ENCODE measurements at regions not wholly inside any gene's neighbourhood (a gene's known extent, or its start where the extent isn't known, plus 50 kb on each side); places are given as distances from the start of the nearest gene placed in this dataset.

DNA sequence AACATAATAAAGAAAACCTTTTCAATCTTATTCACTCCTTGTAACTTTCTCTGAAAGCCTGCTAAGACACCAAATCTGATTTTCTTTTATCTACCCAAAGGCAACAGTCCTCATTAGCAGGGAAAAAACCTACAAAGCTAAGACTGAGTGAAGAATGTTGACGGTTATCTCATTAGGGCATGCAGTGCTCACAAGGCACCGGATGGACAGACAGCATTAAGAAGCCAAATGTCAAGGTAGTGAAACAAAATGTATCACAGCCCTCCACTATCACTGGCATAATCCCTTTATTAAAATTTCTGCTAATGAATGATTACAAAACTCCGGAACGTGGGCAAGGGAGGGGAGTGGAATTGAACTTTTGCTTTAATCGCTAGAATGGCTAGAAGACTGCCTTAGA lies 442.8 kb downstream of the NEBL start:
- Mint-ChIP-seq H3K4me1 (ENCODE audit: low read depth) (no peaks in the 10 kb centered on the region), H3K27me3 (ENCODE audit: low read depth) (no peaks in the 10 kb centered on the region), H3K4me3 (no peak overlapping the region), H3K36me3 (ENCODE audit: insufficient read depth in 2 of 2) (no peaks in the 10 kb centered on the region), H3K27ac (no peak overlapping the region), H3K9me3 (peaks cover 0 to 1% of the 10 kb centered on the region in 2 donors)
- DNase-seq: no peak
- no peak for ATAC-seq (replicated peaks in 1 of 2)

DNA sequence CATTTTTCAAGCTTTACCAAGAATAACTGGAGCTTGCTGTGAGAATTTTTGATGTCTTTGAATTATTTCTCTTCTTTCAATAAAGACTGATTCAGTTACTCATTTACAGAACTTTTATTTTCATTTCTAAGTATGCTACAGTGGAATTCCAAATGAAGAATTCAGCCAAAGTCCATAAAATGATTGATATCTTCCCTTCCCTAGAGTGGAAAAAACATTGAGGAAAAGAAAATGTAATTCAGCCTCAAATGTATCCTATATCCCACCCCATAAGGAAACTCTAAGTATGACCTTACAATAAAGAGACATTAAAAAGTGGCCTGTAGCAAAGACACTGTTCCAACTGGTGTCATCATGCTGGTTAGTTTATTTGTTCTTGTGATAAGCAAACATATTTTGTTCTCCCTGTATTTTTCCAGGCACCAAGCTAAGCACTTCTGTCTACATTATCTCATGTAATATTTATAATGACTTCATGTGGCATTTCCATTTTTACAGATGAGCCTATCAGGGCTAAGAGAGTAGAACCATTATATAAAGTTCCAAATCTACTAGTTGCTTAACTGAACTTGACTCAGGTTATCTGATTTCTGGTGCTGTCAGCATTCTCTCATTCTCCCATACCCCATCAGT lies 450.4 kb downstream of the NEBL start:
- H3K36me3 Mint-ChIP-seq (ENCODE audit: insufficient read depth in 2 of 2): peaks cover 2% of the 10 kb centered on the region in 2 donors
- peaks cover 5 to 7% of the 10 kb centered on the region in 2 donors for H3K9me3 Mint-ChIP-seq
- no peak overlapping the region for H3K27ac Mint-ChIP-seq
- H3K4me1 Mint-ChIP-seq (ENCODE audit: low read depth): no peaks in the 10 kb centered on the region
- no peak for DNase-seq
- no peak overlapping the region for H3K4me3 Mint-ChIP-seq
- H3K27me3 Mint-ChIP-seq (ENCODE audit: low read depth): no peaks in the 10 kb centered on the region
- no peak for ATAC-seq (replicated peaks in 1 of 2)

DNA sequence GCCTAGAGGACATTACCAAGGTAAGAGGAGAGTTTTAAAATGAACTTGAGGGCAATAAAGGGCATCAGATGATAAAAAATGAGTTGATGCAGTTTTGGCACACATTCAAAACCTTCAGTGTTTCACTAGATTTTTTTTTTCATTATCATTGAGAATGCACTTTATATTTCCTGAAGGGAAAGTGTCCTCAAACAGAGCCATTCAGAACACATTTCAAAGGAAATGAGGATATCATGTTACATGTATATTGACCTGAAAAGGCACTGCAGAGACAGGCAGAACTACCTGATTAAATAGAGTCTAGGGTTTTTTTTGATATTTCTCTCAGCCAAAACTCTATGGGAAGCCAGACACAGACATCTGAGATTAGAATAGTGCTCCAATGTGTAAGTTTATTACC lies 454.0 kb downstream of the NEBL start:
- Mint-ChIP-seq H3K27ac (no peak overlapping the region), H3K4me1 (ENCODE audit: low read depth) (no peaks in the 10 kb centered on the region), H3K4me3 (no peak overlapping the region), H3K9me3 (peaks cover 12 to 19% of the 10 kb centered on the region in 2 donors), H3K27me3 (ENCODE audit: low read depth) (no peaks in the 10 kb centered on the region), H3K36me3 (ENCODE audit: insufficient read depth in 2 of 2) (peaks cover 2 to 5% of the 10 kb centered on the region in 2 donors)
- no peak for ATAC-seq (replicated peaks in 1 of 2)
- DNase-seq: no peak

DNA sequence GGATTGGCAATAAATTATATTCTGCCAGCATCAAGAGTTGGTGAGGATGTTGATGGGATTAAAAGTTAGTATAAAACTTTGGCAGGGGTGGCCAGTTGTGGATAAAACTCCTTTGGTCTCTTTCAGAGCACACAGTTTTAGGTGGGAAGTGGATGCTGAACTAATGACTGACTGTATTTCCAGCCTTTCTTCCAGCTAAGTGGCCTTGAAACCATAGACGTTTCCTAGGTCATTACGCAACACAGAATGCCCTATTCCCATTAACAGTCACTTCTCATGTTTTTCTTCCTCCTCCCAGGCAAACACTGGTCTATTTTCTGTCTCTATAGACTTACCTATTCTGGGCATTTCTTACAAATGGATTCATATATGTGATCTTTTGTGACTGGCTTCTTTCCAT lies 467.4 kb downstream of the NEBL start:
- Mint-ChIP-seq H3K4me1 (ENCODE audit: low read depth) (no peaks in the 10 kb centered on the region), H3K27me3 (ENCODE audit: low read depth) (no peaks in the 10 kb centered on the region), H3K36me3 (ENCODE audit: insufficient read depth in 2 of 2) (peaks cover 0 to 2% of the 10 kb centered on the region in 2 donors), H3K4me3 (no peak overlapping the region), H3K9me3 (peaks cover 8 to 11% of the 10 kb centered on the region in 2 donors), H3K27ac (no peak overlapping the region)
- DNase-seq (no peak), ATAC-seq (replicated peaks in 1 of 2) (no peak)

DNA sequence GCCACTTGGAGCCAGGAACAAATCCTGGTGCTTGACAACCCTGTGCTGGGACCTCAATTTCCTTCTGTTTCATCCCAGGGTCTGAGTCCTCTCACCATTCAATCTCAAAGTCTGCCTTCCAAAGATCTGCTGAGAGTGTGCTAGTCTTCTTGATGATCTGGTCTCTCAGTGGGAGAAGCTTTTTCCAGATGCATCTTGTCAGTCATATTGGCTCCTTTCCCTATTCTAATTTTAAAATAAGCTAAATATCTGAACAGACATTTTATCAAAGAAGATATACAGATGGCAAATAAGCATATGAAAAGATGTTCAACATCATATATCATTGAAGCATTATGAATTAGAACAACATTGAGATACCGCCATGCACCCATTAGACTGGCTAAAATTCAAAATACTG lies 469.3 kb downstream of the NEBL start:
- Mint-ChIP-seq H3K27ac (no peak overlapping the region), H3K4me1 (ENCODE audit: low read depth) (no peaks in the 10 kb centered on the region), H3K36me3 (ENCODE audit: insufficient read depth in 2 of 2) (peaks cover 2 to 4% of the 10 kb centered on the region in 2 donors), H3K4me3 (no peak overlapping the region), H3K27me3 (ENCODE audit: low read depth) (no peaks in the 10 kb centered on the region), H3K9me3 (peaks cover 14 to 17% of the 10 kb centered on the region in 2 donors)
- ATAC-seq (replicated peaks in 1 of 2): no peak
- no peak for DNase-seq

DNA sequence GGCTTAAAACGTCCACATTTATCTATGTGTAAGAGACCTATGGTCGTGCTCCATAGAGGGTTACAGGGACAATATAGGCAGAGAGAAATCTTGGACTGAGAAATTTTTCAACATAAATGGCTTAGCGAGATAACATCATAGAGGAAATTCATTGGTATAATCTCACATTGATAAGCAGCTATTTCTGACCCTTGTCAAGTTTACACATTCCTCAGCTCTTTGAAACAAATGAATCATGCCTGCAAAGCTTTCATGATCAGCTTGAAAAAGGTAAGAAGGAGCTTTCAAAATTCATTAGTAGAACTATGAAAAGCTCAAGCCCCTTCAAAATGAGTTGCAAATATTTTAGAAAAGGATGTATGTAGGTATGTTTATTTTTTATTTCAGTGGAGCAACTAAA lies 478.8 kb downstream of the NEBL start:
- DNase-seq: no peak
- H3K27me3 Mint-ChIP-seq (ENCODE audit: low read depth): no peaks in the 10 kb centered on the region
- H3K27ac Mint-ChIP-seq: no peak overlapping the region
- no peaks in the 10 kb centered on the region for H3K36me3 Mint-ChIP-seq (ENCODE audit: insufficient read depth in 2 of 2)
- no peaks in the 10 kb centered on the region for H3K4me1 Mint-ChIP-seq (ENCODE audit: low read depth)
- no peak for ATAC-seq (replicated peaks in 1 of 2)
- H3K9me3 Mint-ChIP-seq: peaks cover 5 to 12% of the 10 kb centered on the region in 2 donors
- H3K4me3 Mint-ChIP-seq: no peak overlapping the region

DNA sequence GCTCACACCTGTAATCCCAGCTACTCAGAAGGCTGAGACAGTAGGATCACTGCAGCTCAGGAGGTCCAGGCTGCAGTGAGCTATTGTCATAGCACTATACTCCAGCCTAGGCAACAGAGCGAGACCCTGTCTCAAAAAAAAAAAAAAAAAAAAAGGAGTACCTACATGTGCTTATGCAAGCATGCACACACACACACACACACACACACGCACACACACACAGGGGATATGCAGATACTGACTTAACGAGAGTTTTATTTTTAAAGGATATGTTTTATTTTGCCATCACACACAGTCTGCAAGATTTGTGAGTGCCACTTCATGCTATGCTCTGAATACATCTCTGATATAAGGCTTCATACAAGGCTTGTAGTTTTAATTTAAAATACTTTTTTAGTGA lies 479.3 kb downstream of the NEBL start:
- Mint-ChIP-seq H3K36me3 (ENCODE audit: insufficient read depth in 2 of 2) (no peaks in the 10 kb centered on the region), H3K4me1 (ENCODE audit: low read depth) (no peaks in the 10 kb centered on the region), H3K4me3 (no peak overlapping the region), H3K27me3 (ENCODE audit: low read depth) (no peaks in the 10 kb centered on the region), H3K27ac (no peak overlapping the region), H3K9me3 (peaks cover 5 to 11% of the 10 kb centered on the region in 2 donors)
- no peak for ATAC-seq (replicated peaks in 1 of 2)
- no peak for DNase-seq

DNA sequence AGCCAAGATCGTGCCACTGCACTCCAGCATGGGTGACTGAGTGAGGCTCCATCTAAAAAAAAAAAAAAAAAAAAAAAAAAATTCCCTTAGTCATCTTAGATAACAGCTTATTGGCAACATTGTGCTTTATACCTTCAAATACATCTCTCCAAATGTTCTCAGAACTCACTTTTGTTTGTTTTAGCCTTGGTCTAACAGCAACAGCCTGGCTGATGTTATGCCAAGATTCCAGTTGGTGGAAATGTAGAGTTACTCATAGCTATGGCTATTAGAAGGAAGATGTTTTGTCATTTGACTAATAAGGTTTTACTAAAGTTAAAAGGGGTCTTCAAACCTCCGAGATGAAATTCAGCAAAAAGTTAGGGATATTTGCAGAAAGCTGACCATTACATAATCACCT lies 481.4 kb downstream of the NEBL start:
- DNase-seq (no peak), ATAC-seq (replicated peaks in 1 of 2) (no peak)
- peaks cover 3 to 5% of the 10 kb centered on the region in 2 donors for H3K9me3 Mint-ChIP-seq
- no peaks in the 10 kb centered on the region for H3K4me1 Mint-ChIP-seq (ENCODE audit: low read depth)
- H3K36me3 Mint-ChIP-seq (ENCODE audit: insufficient read depth in 2 of 2): no peaks in the 10 kb centered on the region
- H3K27me3 Mint-ChIP-seq (ENCODE audit: low read depth): no peaks in the 10 kb centered on the region
- H3K27ac Mint-ChIP-seq: no peak overlapping the region
- H3K4me3 Mint-ChIP-seq: no peak overlapping the region

DNA sequence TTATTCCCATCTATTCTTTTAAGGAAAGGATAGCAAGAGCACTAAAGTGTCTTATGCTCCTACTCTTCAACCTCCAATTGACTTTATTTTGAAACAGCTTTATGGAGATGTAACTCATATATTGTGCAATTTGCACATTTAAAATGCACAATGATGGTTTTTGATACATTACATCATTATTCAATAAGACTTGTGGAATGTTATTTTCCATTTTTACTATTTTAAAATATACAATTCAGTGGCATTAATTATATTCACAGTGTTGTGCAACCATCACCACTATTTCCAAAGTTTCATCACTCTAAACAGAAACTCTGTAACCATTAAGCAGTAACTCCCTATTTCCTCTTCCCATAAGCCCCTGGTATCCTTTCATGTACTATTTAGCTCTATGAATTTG lies 489.8 kb downstream of the NEBL start:
- ATAC-seq (replicated peaks in 1 of 2): no peak
- no peak overlapping the region for H3K27ac Mint-ChIP-seq
- H3K9me3 Mint-ChIP-seq: peaks cover 2 to 12% of the 10 kb centered on the region in 2 donors
- DNase-seq: no peak
- H3K36me3 Mint-ChIP-seq (ENCODE audit: insufficient read depth in 2 of 2): no peaks in the 10 kb centered on the region
- H3K27me3 Mint-ChIP-seq (ENCODE audit: low read depth): no peaks in the 10 kb centered on the region
- H3K4me1 Mint-ChIP-seq (ENCODE audit: low read depth): no peaks in the 10 kb centered on the region
- no peak overlapping the region for H3K4me3 Mint-ChIP-seq

DNA sequence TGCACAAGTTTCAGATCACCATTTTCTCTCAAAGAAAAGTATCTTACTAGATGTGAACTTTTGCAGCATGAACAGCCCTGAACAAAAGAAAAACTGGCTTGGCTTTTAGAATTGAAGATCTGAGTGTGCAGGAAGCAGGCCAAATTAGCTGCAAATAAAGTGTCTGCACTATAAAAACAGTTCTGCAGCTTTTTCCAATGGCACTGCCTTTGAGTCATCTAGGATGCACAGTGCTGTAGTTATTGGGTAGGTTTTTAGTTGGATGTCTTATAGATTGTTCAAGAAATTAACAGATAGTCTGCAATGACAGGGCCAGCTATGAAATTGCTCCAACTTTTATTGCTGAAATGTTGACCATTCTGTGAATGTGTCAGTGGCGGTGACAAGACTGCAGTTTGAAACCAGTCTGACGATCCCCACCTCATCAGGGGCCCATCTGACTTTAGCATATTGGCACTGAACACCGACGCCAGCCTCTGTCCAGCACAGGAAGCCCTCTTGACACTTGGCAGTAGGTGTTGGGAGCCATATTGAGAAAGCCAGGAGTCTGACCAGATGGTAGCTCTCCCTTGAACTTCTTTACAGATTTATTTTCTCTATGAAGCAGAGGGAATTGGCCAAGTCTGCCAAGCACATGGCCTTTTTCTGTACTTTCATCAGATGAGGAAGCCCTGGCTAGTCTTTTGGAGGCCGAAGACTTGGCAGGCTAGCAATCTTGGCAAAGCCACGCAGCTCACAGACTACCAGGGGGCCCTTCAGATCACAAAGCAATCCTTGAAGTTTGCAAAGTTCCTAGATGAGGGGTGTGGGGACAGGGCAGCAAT lies 490.6 kb downstream of the NEBL start:
- ATAC-seq (replicated peaks in 1 of 2) (no peak), DNase-seq (no peak)
- Mint-ChIP-seq H3K9me3 (peaks cover 2 to 12% of the 10 kb centered on the region in 2 donors), H3K27ac (no peak overlapping the region), H3K36me3 (ENCODE audit: insufficient read depth in 2 of 2) (no peaks in the 10 kb centered on the region), H3K27me3 (ENCODE audit: low read depth) (no peaks in the 10 kb centered on the region), H3K4me1 (ENCODE audit: low read depth) (no peaks in the 10 kb centered on the region), H3K4me3 (no peak overlapping the region)

DNA sequence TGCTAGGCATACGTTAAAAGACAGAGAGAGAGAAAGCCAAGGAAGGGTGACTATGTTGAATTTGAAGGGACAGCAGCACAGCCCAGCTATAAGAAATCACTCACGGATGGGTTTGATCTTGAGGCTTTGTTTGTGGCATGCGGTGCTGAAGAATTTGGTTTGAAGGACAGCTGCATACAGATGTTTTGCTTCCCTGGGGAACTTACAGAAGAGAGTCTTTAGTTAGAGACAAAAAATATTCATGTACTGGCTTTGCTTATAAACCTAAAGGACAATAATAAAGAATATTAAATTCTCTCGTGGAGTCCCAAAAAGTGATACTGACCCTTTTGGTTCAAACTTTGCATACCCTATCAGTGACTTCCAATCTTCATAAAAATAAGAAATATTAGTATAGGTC lies 491.4 kb downstream of the NEBL start:
- H3K4me1 Mint-ChIP-seq (ENCODE audit: low read depth): no peaks in the 10 kb centered on the region
- no peak overlapping the region for H3K4me3 Mint-ChIP-seq
- peaks cover 2 to 12% of the 10 kb centered on the region in 2 donors for H3K9me3 Mint-ChIP-seq
- H3K27me3 Mint-ChIP-seq (ENCODE audit: low read depth): no peaks in the 10 kb centered on the region
- no peak overlapping the region for H3K27ac Mint-ChIP-seq
- DNase-seq (no peak), ATAC-seq (replicated peaks in 1 of 2) (no peak)
- H3K36me3 Mint-ChIP-seq (ENCODE audit: insufficient read depth in 2 of 2): no peaks in the 10 kb centered on the region

DNA sequence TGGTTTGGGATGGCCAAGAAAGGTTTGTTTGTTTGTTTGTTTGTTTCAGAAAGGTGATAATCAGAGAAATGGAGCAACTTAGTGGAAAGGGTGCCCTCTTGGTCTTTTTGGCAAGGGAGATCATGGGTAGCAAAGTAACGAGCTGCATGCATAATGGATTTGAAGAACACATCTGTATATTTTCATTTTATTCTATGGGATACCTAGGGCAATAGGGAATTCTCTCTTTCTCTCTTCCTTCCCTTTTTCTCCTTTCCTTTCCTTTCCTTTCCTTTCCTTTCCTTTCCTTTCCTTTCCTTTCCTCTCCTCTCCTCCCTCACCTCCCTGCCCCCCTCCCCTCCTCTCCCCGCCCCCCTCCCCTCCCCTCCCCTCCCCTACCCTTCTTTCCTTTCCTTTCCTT lies 492.1 kb downstream of the NEBL start:
- Mint-ChIP-seq H3K4me3 (no peak overlapping the region), H3K27me3 (ENCODE audit: low read depth) (no peaks in the 10 kb centered on the region), H3K9me3 (peaks cover 2 to 11% of the 10 kb centered on the region in 2 donors), H3K4me1 (ENCODE audit: low read depth) (no peaks in the 10 kb centered on the region), H3K36me3 (ENCODE audit: insufficient read depth in 2 of 2) (no peaks in the 10 kb centered on the region), H3K27ac (no peak overlapping the region)
- DNase-seq (no peak), ATAC-seq (replicated peaks in 1 of 2) (no peak)

DNA sequence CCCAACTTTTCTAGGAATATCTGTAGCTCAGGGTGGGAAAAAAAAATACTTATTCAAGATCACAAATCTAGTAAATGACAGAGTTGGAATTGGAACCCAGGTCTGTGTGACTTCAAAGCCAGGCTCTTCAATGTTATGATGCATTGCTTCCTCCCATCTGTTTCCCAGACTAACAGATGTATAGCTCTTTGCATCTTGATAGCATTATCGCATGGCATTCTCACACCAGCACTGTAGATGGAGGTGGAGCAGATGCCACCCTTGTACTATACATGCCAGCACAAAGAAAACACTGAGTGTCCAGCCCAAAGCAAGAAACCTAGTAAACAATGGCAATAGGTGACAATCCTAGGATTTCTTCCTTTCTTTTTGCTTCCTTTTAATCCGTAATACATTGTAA lies 497.3 kb downstream of the NEBL start:
- ATAC-seq (replicated peaks in 1 of 2) (no peak), DNase-seq (no peak)
- Mint-ChIP-seq H3K9me3 (peaks cover 2 to 14% of the 10 kb centered on the region in 2 donors), H3K4me1 (ENCODE audit: low read depth) (no peaks in the 10 kb centered on the region), H3K27me3 (ENCODE audit: low read depth) (no peaks in the 10 kb centered on the region), H3K4me3 (no peak overlapping the region), H3K27ac (no peak overlapping the region), H3K36me3 (ENCODE audit: insufficient read depth in 2 of 2) (no peaks in the 10 kb centered on the region)

DNA sequence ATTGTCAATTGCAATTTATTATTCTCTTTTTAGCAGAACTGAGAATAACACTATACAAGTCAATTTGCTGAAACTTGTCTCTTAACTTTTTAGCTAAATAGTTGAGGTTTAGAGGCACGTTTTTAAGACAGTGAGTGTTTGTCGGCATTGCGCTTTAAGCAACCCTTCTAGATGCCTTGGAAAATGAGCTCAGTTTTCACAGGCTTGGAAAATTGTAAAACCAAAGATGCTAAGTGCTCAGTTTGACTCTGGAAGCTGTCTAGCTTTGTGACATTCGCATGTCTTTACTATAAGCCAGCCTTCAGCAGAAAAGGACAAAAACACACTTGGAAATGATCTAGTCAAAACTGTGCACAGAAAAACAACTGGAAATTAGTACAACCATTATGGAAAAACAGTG lies 500.4 kb downstream of the NEBL start:
- Mint-ChIP-seq H3K9me3 (peaks cover 4 to 10% of the 10 kb centered on the region in 2 donors), H3K4me1 (ENCODE audit: low read depth) (no peaks in the 10 kb centered on the region), H3K27me3 (ENCODE audit: low read depth) (no peaks in the 10 kb centered on the region), H3K4me3 (no peak overlapping the region), H3K27ac (no peak overlapping the region), H3K36me3 (ENCODE audit: insufficient read depth in 2 of 2) (no peaks in the 10 kb centered on the region)
- ATAC-seq (replicated peaks in 1 of 2) (no peak), DNase-seq (no peak)
